ENCODE measurements at regions not wholly inside any gene's neighbourhood (a gene's known extent, or its start where the extent isn't known, plus 50 kb on each side); places are given as distances from the start of the nearest gene placed in this dataset.

- no peaks in the 10 kb centered on the region for H3K4me1 ChIP-seq
- H3K27ac ChIP-seq: no peak overlapping the region
- no peaks in the 10 kb centered on the region for H3K36me3 ChIP-seq
- TF ChIP-seq, protein P1, sequence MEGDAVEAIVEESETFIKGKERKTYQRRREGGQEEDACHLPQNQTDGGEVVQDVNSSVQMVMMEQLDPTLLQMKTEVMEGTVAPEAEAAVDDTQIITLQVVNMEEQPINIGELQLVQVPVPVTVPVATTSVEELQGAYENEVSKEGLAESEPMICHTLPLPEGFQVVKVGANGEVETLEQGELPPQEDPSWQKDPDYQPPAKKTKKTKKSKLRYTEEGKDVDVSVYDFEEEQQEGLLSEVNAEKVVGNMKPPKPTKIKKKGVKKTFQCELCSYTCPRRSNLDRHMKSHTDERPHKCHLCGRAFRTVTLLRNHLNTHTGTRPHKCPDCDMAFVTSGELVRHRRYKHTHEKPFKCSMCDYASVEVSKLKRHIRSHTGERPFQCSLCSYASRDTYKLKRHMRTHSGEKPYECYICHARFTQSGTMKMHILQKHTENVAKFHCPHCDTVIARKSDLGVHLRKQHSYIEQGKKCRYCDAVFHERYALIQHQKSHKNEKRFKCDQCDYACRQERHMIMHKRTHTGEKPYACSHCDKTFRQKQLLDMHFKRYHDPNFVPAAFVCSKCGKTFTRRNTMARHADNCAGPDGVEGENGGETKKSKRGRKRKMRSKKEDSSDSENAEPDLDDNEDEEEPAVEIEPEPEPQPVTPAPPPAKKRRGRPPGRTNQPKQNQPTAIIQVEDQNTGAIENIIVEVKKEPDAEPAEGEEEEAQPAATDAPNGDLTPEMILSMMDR (IDR thresholded peaks at IDR 0.05): no peak
- TF ChIP-seq POLR2A (IDR thresholded peaks at IDR 0.05) (no peak), POLR2AphosphoS5 (IDR thresholded peaks at IDR 0.05) (no peak)
- H3K9me3 ChIP-seq: no peaks in the 10 kb centered on the region
- intact Hi-C loops (cut with DNase I; ENCODE audit: low total_unique reads): no loop called here
- DNase-seq (ENCODE audit: low spot score in 2 of 2): no peak
- no peak overlapping the region for H3K4me3 ChIP-seq
- H3K27me3 ChIP-seq: peaks cover 0 to 5% of the 10 kb centered on the region in 2 donors
Measured at GRCh38 chr6:167712731-167713475, 113.8 kb upstream of the AFDN start.

DNA sequence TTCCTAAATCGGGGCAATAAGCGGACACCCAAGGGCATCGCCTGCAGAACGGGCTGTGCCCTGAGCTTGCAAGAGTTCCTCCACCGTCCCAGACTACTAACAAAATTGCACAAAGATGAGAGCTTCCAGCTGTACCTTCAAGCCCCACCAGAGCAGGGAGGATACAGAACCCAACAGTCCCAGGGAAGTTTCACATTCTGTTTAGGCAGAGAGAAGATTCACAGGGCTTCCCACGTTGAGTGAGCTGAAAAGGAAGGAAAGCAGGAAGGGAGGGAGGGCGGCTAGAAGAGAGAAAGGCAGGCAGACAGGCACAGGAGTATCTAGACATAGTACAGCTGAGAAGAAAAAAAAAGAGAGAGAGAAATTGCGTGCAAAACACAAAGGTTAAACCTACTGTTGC is 112.6 kb upstream of the AFDN start:
- TF ChIP-seq, protein P1 (IDR thresholded peaks at IDR 0.05): no peak
- TF ChIP-seq POLR2AphosphoS5 (IDR thresholded peaks at IDR 0.05): no peak
- TF ChIP-seq POLR2A (IDR thresholded peaks at IDR 0.05): no peak
- Histone ChIP-seq H3K36me3 (no peaks in the 10 kb centered on the region), H3K27ac (no peak overlapping the region), H3K4me1 (no peaks in the 10 kb centered on the region), H3K9me3 (no peaks in the 10 kb centered on the region), H3K27me3 (peaks cover 0 to 5% of the 10 kb centered on the region in 2 donors), H3K4me3 (no peak overlapping the region)
- DNase-seq (ENCODE audit: low spot score in 2 of 2): no peak
- intact Hi-C loops (cut with DNase I; ENCODE audit: low total_unique reads): no loop called here

GRCh38 chr6:167717455-167717854 is 109.3 kb upstream of the AFDN start:
- TF ChIP-seq, protein P1 (IDR thresholded peaks at IDR 0.05): no peak
- TF ChIP-seq POLR2AphosphoS5 (IDR thresholded peaks at IDR 0.05): no peak
- no peak for TF ChIP-seq POLR2A (IDR thresholded peaks at IDR 0.05)
- Histone ChIP-seq H3K4me1 (no peaks in the 10 kb centered on the region), H3K36me3 (no peaks in the 10 kb centered on the region), H3K27ac (no peak overlapping the region), H3K9me3 (no peaks in the 10 kb centered on the region), H3K27me3 (peaks cover 0 to 1% of the 10 kb centered on the region in 2 donors), H3K4me3 (no peak overlapping the region)
- DNase-seq (ENCODE audit: low spot score in 2 of 2): peak in 1 of 2 donors; percentile 33
- intact Hi-C loops (cut with DNase I; ENCODE audit: low total_unique reads): no loop called here

DNA sequence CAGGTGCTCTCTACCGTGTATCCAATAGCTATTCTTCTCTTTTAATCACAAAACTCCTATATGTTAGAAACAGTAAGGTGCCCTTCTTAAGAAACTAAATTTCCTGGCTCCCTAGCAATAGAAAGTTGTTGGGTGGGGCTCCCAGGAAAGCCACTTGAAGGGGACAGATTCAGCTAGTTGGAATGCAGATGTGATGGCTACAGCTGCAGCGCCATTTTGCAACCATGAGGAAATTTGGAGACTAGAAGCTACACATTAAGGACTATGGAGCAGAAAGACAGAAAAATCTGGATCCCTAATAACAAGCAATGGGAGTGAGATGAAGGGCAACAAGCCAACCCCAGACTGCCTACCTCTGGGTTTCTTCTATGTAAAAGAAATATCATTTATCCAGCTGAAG is 108.8 kb upstream of the AFDN start:
- H3K27ac ChIP-seq: no peak overlapping the region
- no peaks in the 10 kb centered on the region for H3K9me3 ChIP-seq
- no peak for TF ChIP-seq POLR2AphosphoS5 (IDR thresholded peaks at IDR 0.05)
- no peak for TF ChIP-seq POLR2A (IDR thresholded peaks at IDR 0.05)
- TF ChIP-seq, protein P1 (IDR thresholded peaks at IDR 0.05): no peak
- H3K36me3 ChIP-seq: no peaks in the 10 kb centered on the region
- H3K4me1 ChIP-seq: no peaks in the 10 kb centered on the region
- peak in 1 of 2 donors; percentile 6 for DNase-seq (ENCODE audit: low spot score in 2 of 2)
- no peak overlapping the region for H3K4me3 ChIP-seq
- no peaks in the 10 kb centered on the region for H3K27me3 ChIP-seq
- intact Hi-C loops (cut with DNase I; ENCODE audit: low total_unique reads): no loop called here

DNA sequence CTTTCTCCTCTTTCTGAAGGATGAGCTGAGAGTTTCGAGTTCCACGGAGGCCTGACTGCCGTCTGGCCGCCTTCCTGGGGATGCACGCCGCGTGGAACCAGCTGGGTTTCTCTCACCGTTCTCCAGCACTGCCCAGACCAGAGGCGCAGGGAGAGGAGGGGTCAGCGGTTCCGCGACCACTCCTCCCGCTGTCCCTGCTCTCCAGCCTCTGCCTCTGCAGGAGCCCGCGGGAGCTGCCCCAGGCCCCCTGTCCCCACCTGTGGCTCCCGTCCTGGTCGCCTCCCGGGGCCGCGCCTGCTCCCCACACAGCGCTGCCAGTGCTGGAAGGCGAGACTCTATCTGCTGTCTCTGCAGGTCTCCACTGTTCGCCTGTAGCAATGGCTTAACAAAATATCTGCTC is 106.8 kb upstream of the AFDN start:
- peak overlapping the region in 1 of 3 donors; percentile 43 for H3K4me3 ChIP-seq
- H3K9me3 ChIP-seq: peaks cover 0 to 6% of the 10 kb centered on the region in 2 donors
- H3K36me3 ChIP-seq: no peaks in the 10 kb centered on the region
- H3K27me3 ChIP-seq: no peaks in the 10 kb centered on the region
- TF ChIP-seq POLR2A (IDR thresholded peaks at IDR 0.05): no peak
- TF ChIP-seq POLR2AphosphoS5 (IDR thresholded peaks at IDR 0.05): no peak
- TF ChIP-seq, protein P1 (IDR thresholded peaks at IDR 0.05): no peak
- H3K4me1 ChIP-seq: no peaks in the 10 kb centered on the region
- intact Hi-C loops (cut with DNase I; ENCODE audit: low total_unique reads): no loop called here
- DNase-seq (ENCODE audit: low spot score in 2 of 2): no peak
- no peak overlapping the region for H3K27ac ChIP-seq
